PFSK-1 (cell line): ENCODE measurements at regions not wholly inside any gene's neighbourhood (a gene's known extent, or its start where the extent isn't known, plus 50 kb on each side); places are given as distances from the start of the nearest gene placed in this dataset.

Experiments used
- FOXP2 ChIP-seq: optimal IDR thresholded peaks from 2 replicates; pipeline ENCODE3; 2011; ENCODE audit warnings: borderline replicate concordance, control low read depth, inconsistent platforms; ENCODE audit not compliant: insufficient read depth; ENCODE audit errors: extremely low read length, extremely low read depth
- POLR2AphosphoS5 ChIP-seq: IDR thresholded peaks from 2 replicates; pipeline ENCODE4 v1.6.1; 2012; ENCODE audit warnings: low read depth, mild to moderate bottlenecking, control low read depth, low read length, moderate library complexity
- REST ChIP-seq, 2 experiments: IDR thresholded peaks; 2 replicates each; pipeline versions ENCODE4 v1.6.1 to v1.8.0; 2011 to 2012; ENCODE audit warnings: low read depth in 2 of 2, low read length in 2 of 2, control low read depth in 1 of 2, inconsistent platforms in 1 of 2, mild to moderate bottlenecking in 1 of 2, moderate library complexity in 1 of 2; ENCODE audit not compliant: insufficient read depth in 1 of 2
- SIN3A ChIP-seq: IDR thresholded peaks from 2 replicates; pipeline ENCODE4 v1.6.1; 2012; ENCODE audit warnings: mild to moderate bottlenecking, low read length, moderate library complexity, borderline replicate concordance; ENCODE audit not compliant: insufficient read depth
- TAF1 ChIP-seq: IDR thresholded peaks from 2 replicates; pipeline ENCODE4 v1.6.1; 2012; ENCODE audit warnings: low read length, control low read depth, borderline replicate concordance; ENCODE audit not compliant: insufficient read depth

GRCh38 chr3:5569152-5569551, 381.6 kb downstream of the EDEM1 start:
- TF ChIP-seq FOXP2, result no peak

DNA sequence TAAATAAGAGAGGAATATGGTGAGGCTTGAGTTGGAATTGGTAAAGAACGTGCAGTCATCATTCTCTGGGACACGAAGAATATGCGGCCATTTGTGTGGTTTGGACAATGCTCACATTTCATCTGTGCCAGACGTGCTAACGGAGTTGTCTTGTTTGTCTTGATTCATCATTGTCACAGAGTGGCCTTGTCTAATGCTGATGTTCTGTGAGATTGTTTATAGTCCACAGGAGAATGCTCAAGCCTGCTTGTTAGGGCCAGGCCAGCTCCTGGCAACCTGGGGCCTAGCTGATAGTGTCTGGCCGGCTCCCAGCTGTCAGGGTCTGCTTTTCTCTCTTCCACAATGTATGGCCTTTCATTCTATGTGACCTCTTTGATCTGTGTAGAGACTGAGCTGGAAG, 384.7 kb downstream of the EDEM1 start:
- TF ChIP-seq POLR2AphosphoS5, result no peak
- no peak for TF ChIP-seq REST (IDR thresholded peaks at IDR 0.05; ENCODE audit: insufficient read depth in 1 of 2, low read depth in 2 of 2, low read length in 2 of 2)
- no peak for TF ChIP-seq TAF1
- TF ChIP-seq SIN3A, result no peak
- no peak for TF ChIP-seq FOXP2

- TF ChIP-seq TAF1, result no peak
- no peak for TF ChIP-seq SIN3A
- TF ChIP-seq FOXP2, result no peak
- TF ChIP-seq REST (IDR thresholded peaks at IDR 0.05; ENCODE audit: insufficient read depth in 1 of 2, low read depth in 2 of 2, low read length in 2 of 2), result no peak
- TF ChIP-seq POLR2AphosphoS5, result no peak
Measured at GRCh38 chr3:5576277-5577011, 388.9 kb downstream of the EDEM1 start.

DNA sequence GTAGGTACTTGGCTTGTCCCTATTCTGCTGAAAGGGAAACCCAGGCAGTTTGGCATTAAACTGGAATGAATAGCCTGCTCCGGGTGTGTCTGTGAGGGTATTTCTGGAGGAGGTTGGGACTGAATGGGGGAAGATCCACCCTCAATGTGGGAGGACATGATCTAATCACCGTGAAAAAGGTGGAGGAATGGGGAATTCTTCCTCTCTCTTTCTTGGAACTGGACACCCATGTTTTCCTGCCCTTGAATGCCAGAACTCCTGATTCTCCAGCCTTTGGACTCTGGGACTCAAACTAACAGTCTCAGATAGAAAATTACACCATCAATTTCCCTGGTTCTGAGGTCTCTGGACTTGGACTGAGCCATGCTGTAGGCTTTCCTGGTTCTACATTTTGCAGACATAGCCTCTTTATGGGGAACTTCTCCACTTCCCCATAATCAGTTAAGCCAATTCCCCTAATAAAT, 391.7 kb downstream of the EDEM1 start:
- TF ChIP-seq FOXP2, result no peak
- TF ChIP-seq POLR2AphosphoS5, result no peak
- TF ChIP-seq TAF1, result no peak

DNA sequence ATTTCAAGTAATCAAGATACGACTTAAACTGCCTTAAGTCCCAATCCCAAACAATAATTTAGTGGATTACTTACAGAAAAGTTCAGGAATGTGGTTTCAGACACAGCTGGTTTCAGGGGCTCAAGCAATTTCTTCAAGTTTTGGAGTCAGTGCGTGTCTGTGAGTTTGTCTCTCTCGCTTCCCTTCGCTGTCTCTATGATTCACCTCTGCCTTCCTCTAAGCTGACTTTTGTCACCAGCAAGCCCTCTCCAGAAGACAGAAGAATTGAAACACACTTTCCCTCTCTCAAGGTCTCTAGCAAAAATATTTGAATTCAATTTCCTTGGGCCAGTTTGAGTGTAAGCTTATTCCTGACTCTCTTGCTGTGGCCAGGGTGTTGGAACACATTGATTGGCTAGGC, 392.4 kb downstream of the EDEM1 start:
- TF ChIP-seq SIN3A, result no peak
- no peak for TF ChIP-seq POLR2AphosphoS5
- no peak for TF ChIP-seq FOXP2
- TF ChIP-seq REST (IDR thresholded peaks at IDR 0.05; ENCODE audit: insufficient read depth in 1 of 2, low read depth in 2 of 2, low read length in 2 of 2), result no peak
- no peak for TF ChIP-seq TAF1

DNA sequence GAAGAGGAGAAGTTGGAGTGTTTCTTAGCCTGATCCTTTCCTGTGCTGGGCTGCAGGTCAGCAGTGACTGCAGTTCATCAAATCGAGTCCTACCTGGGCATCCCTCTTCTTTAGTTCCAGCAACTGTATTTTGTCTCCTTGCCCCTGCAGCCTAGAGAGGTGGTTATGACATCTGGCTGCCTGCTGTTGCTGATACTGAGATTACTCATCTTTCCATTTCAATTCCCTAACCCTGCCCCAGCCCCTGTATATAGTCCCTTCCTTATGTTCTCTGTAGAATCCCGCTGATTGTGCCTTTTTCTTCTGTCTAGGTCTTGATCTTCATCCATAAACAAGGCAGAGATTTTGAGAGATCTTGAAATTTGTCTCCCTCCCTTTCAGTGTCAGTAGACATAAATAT, 393.3 kb downstream of the EDEM1 start:
- no peak for TF ChIP-seq TAF1
- no peak for TF ChIP-seq SIN3A
- TF ChIP-seq POLR2AphosphoS5, result no peak
- TF ChIP-seq REST (IDR thresholded peaks at IDR 0.05; ENCODE audit: insufficient read depth in 1 of 2, low read depth in 2 of 2, low read length in 2 of 2), result no peak
- no peak for TF ChIP-seq FOXP2
